ENCODE measurements at regions not wholly inside any gene's neighbourhood (a gene's known extent, or its start where the extent isn't known, plus 50 kb on each side); places are given as distances from the start of the nearest gene placed in this dataset.

DNA sequence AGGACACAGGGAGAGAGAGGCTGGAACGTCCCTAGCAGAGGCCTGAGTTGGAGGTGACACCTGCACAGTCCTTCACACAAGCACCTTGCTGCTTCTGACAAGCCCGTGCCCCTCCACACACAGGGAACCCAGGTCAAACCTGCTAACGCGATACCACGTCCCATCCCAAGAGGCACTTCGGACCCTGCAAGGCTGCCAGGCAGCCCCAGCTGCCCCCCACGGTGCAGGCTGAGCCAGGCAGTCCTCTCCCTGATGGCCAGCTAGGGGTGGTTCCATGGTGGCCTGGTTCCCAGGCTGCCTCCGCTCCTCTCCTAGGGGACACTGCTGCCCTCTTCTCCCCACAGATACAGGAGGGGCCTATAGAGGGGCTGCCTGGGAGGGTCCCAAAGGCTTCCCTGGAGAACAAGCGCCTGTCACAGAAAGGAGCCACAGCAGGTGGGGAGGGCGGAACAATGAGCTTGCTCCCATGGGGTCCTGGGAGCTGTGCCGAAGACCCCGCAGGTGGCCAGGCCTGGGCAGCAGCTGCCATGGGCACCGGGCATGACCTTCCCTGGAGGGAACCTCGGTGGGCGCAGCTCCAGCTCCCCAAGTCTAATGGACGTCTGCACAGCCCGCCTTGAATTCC lies 434.2 kb upstream of the MYT1L start:
- no peak for DNase-seq (ENCODE audit: low spot score)

DNA sequence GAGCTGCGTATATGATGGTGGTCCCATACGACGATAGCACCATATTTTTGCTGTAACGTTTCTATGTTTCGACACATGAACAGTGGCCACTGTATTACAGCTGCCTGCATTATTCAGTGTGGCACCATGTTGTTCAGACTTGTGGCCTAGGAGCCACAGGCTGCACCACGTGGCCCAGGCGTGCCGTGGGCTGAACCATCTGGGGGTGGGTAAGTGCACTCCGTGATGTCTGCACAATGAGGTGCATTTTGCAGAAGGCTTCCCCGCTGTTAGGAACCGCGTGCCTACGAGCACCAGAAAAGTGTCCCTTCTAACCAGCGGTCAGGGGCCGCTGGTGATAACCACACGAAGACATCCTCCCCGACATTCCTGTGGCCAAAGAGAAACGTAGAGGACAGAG lies 433.7 kb upstream of the MYT1L start:
- no peak for DNase-seq (ENCODE audit: low spot score)

DNA sequence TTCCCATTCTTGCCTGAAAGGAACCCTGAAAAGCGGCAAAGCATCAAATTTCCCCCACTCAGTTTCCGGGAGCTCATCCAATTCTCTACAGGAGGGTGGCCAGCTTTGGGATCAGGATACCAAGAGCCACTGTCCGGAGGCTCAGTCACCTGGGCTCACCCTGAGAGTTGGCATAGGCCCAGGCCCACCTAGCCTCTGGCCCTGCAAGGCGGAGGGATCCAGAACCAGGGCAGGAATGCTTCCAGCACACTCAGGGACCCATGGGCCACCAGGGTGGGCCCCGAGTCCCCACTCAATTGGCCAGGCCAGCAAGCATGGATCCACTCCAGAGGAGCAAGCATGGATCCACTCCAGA lies 432.9 kb upstream of the MYT1L start:
- no peak for DNase-seq (ENCODE audit: low spot score)

DNA sequence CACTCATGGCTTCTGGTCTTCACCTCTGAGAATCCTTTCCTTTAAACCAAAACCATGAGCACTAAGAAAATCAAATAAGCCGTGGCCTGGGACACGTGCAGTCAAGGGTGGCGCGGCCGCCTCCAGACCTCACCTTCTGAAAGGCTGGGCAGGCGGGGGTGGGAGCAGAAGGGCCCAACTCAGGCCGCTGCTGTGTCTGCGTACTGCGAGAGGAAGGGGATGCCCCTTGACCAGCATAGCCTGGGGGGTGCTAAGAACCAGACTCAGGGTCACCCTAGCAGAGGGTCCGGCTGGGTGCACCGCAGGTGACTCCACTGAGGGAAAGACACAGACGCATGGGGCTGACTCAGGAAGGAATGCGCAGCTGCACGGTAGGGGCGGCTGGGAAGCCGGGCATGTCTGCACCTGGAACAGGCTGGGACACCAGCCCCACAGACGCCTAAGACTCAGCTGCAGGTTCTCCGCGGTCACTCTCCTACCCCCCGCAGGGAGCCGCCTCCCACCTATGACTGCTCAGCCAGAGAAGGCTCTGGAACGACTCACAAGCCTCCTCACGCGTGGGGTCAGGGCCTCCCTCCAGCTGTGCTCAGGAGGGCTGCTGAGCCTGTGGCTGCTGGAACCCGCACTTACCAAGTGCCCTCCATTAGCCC lies 432.4 kb upstream of the MYT1L start:
- DNase-seq (ENCODE audit: low spot score) = no peak

DNA sequence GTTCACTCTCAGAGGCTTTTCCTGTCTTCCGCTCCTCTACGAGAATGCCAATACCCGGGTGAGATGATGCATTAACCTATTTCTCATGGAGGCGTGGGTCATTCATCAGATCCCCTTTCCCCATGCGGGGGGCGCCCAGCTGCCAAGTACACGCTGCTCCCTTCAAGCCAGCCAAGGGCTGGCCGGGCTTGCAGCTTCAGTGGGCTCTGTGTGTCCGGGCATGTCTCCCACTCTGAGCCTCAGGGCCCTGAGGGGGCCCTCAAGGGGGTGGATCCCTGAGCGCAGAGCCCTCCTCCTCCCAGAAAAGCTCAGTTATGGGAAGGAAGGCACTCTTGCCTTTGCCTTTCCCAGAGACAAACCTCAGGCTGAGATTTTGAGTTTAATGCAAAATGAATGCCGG lies 431.8 kb upstream of the MYT1L start:
- no peak for DNase-seq (ENCODE audit: low spot score)

DNA sequence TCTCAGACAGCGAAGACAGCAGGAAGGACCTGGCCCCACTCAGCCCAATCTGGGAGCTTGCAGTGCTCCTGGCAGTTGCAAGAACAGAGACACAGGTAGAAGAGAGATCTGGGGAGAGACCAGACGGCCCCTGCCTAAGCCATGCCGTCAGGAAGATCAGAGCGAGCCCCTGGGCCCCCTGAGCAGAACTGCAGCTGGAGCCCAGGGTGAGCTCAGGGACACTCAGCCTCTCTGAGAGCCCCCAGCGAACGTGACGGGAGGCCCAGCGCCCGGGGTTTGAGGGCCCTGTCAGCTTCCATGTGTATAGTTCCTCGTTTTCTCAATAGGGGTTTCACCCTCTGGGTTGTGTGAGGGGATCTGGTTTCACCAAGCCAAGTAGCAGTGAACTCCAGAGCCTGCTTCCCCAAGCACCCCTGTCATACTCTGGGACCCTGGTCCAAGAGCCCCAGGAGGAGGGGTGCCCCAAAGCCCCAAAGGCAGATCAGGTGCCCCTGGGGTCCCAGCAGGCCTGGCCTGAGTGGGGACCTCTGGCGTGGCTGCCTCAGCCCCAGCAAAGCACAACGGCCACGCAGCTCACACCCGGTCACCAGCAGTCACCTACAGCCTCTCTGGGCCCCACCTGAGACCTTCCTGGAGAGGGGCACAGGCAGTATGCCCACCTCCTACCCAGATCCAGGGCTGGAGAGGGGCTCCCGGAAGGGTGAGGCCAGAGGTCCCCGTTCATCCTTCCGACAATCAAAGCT lies 431.3 kb upstream of the MYT1L start:
- DNase-seq (ENCODE audit: low spot score) = no peak

DNA sequence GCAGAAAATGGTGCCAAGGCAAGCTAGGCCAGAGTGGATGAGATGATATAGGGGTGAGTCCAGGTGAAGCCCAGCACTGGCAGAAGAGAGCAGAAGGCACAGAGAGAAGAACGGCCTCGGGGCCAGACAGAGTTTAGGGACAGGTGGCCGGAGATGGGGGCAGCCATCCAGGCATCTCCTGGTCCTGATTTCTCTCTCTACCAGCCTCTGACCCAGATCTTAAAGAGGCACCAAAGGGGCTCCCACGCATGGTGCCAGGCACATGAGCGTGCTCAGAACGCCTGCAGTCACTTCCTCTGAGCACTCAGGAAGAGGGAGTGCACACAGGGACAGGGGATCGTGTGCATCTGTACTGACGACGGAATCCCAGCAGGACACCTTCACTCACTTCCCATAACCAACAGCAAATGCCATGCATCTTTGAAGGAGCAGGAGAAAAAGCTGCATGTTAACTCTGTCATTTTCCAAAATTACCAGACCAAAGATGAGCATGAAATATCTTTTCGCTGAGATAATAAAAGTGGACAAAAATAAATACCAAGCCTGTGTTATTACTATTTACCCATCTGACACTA lies 427.8 kb upstream of the MYT1L start:
- no peak for DNase-seq (ENCODE audit: low spot score)

DNA sequence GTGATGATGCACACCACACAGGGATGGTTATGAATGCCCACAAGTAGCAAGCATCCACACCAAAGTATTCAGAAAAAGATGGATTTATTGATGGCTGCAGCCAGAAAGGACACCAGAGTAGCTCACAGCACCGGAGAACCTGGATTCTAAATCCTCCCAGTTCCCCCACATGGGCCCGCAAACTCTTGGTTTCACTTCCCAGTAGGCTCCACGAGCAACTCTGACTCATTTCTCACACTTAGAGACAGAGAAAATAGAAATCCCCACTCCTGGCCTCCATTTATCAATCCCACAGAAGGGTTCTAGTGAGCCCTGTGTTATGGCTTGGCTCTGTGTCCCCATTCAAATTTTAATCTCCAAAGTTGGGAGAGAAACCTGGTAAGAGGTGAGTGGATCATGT lies 426.7 kb upstream of the MYT1L start:
- DNase-seq (ENCODE audit: low spot score) = no peak

DNA sequence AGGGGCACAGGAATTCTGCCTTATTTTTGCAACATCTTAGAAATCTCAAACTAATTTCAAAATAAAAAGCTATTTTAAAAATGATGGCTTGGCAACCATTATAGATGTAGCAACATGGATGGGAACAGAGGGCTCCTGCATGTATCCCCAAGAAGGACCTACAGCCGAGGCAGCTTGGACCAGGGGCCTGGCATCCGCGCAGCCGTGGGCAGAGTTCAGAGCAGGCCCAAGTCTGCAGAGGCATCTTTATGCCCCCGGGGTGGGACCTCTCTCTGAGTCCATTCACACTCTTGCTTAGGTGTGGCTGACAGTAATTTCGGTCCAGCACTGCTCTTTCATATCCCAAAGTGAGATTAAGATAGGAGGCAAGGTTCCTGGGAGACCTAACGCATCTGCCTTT lies 425.8 kb upstream of the MYT1L start:
- no peak for DNase-seq (ENCODE audit: low spot score)

DNA sequence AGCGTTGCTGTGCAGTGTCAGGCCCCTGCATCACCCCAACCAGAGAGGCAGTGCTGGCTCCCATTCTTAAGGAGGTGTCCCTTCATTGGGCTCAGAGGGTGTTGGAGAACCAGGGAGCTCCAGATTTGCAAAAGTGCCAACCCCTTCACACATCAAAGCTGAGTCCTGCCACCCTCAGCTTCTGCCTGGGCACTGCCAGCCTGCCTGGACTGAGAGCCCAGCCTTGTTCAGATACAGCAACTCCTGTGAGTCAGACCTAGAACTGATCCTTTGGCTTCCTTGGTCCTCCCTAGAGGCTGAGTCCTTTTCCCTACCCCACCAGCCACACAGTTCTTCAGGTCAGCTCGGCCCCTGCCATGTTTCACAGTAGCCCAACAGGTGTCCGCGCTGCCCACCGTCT lies 424.9 kb upstream of the MYT1L start:
- no peak for DNase-seq (ENCODE audit: low spot score)

DNA sequence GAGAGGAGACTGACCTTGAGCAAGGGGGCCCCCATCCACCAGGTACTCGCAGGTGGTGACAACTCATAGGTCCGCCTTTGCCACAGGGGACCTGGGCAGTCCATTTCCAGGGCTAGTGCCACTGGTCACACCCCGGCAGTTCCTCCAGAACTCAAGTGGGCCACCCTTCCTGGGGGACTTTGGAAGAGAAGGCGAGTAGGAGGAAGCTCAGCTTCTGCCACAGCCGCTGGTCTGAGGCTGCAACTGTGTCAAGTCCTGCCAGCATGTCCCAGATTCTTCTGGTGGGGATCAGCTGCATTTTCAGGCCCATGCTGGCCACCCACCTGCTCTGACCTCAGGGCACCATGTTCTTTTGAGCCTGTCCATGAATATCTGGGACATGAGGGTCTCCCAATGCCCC lies 423.9 kb upstream of the MYT1L start:
- DNase-seq (ENCODE audit: low spot score) = no peak

DNA sequence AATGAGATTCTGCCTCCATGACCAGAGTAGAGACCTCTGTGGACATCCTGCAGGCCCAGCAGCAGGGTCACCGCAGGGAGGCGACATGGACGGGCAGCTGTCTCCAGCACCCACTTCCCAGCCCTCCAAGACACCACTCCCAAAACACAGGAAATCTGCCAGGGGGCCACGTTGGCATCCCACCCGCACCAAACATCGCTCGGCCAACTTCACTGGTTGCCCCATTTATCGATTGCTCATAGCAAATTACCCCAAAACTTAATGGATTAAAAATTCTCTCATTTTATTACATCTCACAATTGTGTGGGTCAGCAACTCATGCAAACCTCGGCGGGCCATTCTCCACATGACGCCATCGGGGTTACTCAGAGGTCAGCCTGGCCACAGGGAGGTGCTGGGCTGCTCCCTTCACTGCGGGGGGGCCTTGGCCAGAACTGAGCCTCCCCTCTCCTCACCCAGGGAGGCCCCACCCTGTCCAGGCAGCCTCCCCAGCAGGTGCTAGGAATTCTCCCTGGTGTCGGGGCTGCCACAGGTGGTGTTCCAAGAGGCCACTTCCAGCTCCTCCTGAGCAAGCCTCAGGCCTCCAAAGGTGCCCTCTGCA lies 420.7 kb upstream of the MYT1L start:
- DNase-seq (ENCODE audit: low spot score) = no peak

DNA sequence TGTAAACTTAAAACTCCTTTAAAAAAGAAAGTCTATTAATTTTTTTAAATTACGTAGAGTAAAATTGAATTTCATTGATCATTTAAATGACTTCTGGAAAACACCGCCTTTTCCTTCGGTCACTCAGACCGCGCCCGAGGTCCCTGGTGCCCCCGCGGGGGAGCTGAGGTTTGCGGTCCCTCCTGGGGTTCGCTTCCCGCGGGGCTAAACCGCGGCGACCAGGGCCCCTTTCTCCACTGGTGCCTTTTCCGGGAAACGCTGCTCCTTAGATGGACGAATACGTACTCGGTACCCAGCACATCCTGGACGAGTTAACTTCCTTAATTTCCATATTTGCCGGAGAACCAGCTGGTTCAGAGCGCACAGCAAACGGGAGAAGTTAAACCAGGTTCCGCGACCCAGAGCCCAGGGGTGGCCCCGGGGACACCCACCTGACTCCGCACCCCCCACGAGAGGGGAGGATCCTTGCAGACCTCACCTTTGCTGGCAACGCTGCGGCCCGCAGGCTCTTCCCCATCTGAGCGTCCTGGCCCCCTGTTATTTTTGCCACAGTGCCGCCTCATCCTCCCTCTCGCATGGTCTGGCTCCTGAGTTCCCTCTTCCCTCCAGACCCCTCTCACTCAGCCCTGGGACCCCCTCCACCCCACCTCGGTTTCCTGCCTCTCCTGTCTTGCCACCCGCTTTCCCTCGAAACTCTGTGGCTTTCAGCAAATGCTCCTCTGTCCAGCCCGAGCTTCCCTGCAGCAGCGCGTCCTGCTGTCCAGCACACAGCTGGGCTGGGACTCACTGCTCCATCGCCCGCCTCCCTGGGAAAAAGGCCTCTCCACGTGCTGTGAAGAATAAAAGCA lies 420.0 kb upstream of the MYT1L start:
- no peak for DNase-seq (ENCODE audit: low spot score)

DNA sequence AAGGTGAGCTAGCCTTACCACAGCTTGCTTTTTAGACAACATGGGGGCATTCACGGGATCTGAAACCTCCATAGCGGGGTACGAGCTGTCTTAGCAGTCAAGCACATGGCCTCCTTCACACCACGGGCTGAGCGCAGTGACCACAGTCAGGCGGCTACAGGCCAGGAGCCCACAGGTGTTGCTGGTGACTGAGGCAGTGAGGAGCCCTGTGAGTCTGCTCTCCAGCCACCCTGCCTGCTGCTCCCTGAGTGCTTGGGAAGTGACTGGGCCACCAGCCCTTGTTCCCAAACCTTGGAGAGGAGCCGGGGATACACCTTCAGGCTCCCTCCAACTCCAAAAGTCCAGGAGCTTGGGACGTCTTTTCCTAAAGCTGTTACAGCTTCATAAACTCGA lies 418.1 kb upstream of the MYT1L start:
- no peak for DNase-seq (ENCODE audit: low spot score)

DNA sequence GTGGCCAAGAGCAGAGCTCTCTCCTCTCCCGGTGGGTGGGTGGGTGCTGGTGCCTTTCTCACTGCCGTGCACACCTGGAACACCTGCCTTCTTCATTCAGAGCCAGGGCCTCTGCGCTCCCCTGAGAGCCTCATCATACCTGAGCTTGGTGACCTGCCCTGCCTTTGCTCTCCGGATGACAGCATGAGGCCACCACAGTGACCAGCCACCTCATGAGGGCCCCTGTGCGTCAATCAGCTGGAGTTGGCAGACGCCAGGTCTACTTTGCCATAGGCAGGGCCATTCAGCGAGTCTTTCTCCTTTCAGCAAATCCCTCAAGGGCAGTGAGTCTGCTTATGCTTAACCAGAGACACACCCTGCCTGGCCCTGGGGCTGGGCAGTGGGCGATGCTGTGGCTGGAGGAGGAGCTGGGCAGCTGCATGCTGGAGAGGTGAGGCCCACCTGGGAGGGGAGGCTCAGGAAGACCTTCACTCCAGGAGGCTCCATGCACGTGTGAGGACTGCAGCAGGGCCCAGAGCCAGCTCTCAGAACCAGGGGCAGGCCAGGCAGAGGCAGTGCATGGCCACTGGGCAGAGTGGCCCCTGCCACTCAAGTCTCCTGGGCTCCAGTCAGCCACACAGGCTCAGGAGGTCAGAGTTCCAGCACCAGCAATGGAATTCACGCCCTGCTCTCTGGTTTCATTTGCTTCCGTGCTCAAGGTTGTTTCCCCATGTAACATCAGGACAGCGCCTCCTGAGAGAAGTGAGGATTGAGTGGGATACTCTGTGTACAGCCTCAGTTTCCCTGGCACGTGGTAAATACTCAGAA lies 417.5 kb upstream of the MYT1L start:
- no peak for DNase-seq (ENCODE audit: low spot score)

DNA sequence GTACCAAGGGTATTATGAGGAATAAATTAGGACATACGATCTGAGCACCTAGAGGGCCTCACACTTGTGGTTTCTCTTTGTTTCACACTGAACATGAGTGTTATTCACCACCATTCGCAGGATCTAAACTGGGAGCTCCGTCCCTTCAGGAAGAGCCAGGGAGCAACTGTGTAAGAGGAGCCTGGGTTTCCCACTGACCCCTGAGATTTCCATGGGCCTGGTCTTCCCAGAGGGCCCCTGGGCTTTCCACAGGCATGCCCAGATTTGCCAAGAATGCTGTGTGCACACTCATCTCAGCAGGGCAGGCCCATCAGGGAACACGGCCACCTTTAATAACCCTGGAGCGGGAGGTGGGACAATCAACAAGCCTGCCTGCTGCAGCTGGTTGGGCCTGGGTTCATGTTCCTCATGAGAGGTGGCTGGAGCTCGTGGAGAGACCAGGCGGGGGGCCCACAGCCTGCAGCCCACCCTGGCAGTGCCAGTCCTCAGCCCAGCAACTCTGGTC lies 416.8 kb upstream of the MYT1L start:
- no peak for DNase-seq (ENCODE audit: low spot score)

DNA sequence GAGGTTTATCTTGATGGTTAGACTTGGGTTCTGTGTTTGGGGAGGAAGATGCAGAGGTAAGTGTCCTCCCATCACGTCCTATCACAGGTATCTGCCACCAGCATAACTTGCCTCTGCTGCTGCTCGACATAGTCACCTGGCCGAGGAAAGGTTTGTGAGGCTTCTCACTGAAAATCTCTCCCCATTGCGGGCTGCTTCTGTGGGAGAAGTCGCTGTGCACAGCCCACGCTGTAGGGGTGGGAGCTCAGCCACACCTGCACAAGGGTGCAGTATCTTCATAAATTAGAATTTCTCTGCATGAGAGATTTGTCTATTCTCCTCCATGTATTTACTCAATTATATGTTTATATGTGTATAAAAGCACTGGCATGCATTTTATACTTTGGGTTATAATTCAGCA lies 415.7 kb upstream of the MYT1L start:
- no peak for DNase-seq (ENCODE audit: low spot score)

DNA sequence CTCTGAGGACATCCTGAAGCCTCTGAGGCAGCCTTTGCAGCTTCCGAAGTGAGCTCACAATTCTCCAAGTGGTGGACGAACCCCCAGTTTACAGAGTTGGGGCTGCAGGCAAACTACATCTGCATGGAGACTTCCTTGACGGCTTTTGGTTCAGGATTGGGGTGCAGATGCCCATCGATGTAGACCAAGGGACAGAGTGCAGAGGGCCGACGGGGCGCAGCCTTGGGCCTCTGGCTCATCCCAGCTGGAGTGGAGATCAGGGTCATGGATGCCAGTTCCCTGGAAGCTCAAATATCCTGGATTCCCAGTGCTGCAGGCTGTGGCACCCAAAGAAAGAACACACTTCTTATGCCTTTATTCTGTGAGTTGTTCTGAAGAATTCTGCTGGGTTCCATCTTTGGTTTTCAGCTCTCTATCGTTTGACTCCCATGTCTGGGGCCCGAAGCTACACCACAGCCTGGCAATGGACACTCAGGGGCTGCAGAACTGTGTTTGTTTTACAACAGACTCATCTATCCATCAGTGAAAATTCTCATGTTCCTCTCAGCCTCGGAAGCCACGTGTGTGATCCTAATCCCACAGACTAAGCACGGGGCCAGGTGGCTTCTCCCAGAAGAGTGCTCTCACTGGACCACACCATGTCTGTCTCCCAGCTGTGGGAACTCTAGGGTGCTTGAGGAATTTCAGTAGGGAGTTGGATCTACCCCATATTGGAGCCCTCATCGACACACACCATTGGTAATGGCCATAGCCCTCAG lies 414.1 kb upstream of the MYT1L start:
- no peak for DNase-seq (ENCODE audit: low spot score)

DNA sequence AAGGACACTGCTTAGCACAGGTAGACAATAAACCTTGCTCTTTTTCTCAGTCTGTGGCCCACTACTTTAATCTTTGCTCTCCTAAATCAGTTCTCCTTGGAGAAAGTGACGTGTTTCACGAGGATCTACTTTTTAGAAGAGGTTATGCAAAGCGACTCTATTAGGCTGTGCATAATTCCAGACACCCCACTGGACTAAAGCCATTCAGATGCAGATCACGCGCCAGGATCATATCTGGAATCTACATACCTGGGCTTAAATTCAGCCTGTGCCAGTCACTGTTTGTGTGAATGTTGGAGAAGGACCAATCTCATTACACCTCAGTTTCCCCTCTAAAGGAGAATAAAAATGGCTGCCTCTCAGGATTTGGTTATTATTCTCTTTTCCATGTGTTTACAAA lies 413.0 kb upstream of the MYT1L start:
- DNase-seq (ENCODE audit: low spot score) = no peak

DNA sequence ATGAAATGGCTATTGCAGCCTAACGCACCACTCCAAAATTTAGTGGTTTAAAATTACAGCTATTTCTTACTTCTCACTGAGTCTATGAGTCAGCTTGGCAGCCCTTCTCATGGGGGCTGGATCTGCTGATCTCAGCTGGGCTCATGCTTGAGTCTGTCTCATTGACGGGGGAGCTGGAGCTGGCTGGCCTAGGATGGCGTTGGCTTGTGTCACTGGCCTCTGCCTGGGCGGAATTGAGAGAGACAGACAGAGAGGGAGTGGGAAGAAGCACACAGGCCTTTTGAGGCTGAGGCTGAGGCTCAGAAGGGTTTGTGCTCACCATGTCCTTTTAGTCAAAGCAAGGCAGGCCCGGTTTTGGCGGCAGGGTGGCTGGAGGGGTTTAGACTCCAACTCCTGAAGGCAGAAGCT lies 412.1 kb upstream of the MYT1L start:
- peak; percentile 78 for DNase-seq (ENCODE audit: low spot score)

Measured in RKO (cell line).